HEK293T (cell line): ENCODE measurements at regions not wholly inside any gene's neighbourhood (a gene's known extent, or its start where the extent isn't known, plus 50 kb on each side); places are given as distances from the start of the nearest gene placed in this dataset.

Experiments used
- BHLHE40 ChIP-seq: fragments of 450-650 bp; IDR thresholded peaks from 2 replicates; pipeline ENCODE4 v1.6.1; 2016; ENCODE audit warnings: mild to moderate bottlenecking, moderate library complexity, borderline replicate concordance
- CTBP1 ChIP-seq: fragments of 450-650 bp; IDR thresholded peaks from 2 replicates; pipeline ENCODE4 v1.6.1; 2016; ENCODE audit warnings: borderline replicate concordance
- FOXK2 ChIP-seq: fragments of 450-650 bp; IDR thresholded peaks from 2 replicates; pipeline ENCODE4 v1.6.1; 2016; ENCODE audit warnings: mild to moderate bottlenecking
- SUZ12 ChIP-seq: fragments of 450-650 bp; IDR thresholded peaks from 2 replicates; pipeline ENCODE4 v1.6.1; 2016; ENCODE audit warnings: mild to moderate bottlenecking

GRCh38 chr15:38696790-38697495, 132.3 kb upstream of the RASGRP1 start:
- TF ChIP-seq SUZ12, result no peak
- no peak for TF ChIP-seq BHLHE40
- no peak for TF ChIP-seq FOXK2
- no peak for TF ChIP-seq CTBP1
